GM19395 (cell line): ENCODE measurements at regions not wholly inside any gene's neighbourhood (a gene's known extent, or its start where the extent isn't known, plus 50 kb on each side); places are given as distances from the start of the nearest gene placed in this dataset.
"Not testable (repeated sequence)": the region's sequence is repeated elsewhere in the genome, so short reads cannot be mapped to it uniquely, and the experiment has no call there.

Experiments
- ATAC-seq: cut with Tn5 transposase; IDR thresholded peaks from one replicate; pipeline ENCODE4 v1.9.1; 2021; ENCODE audit warnings: mild to moderate bottlenecking, moderate library complexity; ENCODE audit not compliant: unreplicated experiment

DNA sequence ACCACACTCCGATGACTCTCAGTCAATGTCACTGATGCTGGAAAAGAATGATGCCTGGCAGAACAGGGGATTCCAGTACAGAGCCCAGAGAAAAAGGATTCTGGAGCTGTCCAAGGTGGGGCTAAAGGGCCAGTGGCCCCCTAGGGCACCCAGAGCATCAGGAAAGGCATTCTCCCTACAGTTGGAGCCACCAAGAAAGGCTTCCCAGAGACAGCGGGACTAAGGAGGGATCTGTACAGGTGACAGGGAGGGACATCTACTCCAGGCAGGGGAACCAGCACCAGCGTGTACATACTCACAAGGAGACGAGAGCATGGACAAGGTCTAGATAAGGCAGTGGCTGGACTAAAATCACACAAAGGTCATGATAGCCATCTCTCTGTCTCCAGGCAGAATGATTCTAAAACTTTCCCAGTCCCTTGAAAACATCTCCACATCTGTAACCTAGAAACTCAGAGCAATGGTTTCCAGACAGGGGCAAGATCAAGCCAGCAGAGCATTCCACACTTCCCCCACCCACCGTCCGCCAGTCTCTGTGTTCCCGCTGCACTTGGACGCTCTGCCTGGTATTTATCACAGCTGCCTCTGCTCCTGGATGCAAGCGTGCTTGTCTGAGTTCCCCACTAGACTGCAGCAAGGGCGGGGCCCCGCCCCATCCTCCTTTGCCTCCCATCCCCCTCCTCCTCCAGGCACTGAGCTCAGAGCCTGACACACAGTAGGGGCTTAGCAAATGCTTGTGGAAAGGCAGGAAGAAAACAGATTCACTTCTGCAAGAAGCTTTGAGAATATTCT is 111.6 kb upstream of the ZC3H12A start:
- ATAC-seq = no peak

DNA sequence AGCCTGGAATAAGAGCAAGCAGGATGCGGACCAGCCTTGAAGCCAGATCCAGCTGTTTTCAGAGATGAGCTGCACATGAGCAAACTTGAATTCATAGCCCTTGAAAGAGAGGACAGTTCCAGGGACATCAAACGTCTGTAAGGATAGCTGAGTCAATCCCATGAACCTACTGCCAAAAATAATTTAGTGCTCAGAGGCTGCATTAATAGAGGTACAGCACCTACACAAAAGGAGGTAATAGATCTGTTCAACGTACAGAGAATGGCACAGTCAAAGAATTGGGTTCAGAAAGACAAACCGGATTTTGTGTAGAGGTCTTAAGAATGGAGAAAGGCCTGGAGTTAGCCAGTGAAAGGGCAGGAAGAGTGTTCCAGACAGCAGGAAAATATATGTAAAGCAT is 110.8 kb upstream of the ZC3H12A start:
- no peak for ATAC-seq

- ATAC-seq = not testable (repeated sequence)
These were observed 105.6 kb upstream of the ZC3H12A start for GRCh38 chr1:37368665-37369315.

DNA sequence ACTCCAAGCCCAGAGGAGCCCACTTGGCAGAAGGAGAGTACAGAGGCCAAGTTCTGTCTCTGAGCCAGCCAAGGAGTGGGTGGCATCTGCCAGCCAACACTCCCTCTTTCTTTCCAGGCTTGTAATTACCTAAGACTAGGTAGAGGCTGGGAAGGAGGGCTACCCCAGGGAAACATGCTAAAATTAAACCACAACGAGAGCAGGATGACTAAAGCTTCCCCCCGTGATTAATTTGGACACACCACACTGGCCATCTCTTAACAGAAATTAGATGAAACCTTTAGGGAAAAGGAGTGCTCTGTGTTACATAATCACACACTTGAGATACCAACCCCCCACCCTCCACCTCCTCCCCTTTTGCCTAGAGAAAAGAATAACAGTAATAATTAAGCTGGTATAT is 102.1 kb upstream of the ZC3H12A start:
- no peak for ATAC-seq

- no peak for ATAC-seq
These were observed 101.7 kb upstream of the ZC3H12A start for GRCh38 chr1:37372711-37373110.

DNA sequence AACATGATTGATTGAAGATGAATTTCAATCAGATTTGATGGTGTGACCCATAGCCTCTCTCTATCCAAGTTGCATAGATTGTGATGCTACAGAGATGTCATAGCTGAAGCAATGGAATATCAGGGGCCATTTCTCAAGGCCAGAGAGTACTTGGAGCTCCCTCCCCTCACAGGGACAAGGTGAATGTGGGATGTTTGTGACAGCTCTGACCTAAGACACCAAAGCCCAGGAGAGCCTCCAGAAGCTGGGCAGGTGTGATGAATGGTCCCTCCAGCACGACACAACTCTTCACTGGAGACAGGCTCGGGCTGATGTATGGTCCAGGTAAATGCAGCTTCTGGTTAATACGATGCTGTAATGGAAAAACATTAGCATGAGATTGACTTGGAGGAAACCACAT is 101.0 kb upstream of the ZC3H12A start:
- ATAC-seq = no peak

DNA sequence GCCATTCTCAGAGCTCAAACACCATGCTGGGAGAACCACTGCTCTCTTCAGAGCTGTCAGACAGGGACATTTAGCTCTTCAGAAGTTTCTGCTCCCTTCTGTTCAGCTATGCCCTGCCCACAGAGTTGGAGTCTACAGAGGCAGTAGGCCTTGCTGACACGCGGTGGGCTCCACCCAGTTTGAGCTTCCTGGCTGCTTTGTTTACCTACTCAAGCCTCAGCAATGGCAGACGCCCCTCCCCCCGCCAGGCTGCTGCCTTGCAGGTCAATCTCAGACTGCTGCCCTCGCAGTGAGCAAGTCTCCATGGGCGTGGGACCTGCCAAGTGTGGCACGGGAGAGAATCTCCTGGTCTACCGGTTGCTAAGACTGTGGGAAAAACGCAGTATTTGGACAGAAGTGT is 93.8 kb upstream of the ZC3H12A start:
- not testable (repeated sequence) for ATAC-seq

DNA sequence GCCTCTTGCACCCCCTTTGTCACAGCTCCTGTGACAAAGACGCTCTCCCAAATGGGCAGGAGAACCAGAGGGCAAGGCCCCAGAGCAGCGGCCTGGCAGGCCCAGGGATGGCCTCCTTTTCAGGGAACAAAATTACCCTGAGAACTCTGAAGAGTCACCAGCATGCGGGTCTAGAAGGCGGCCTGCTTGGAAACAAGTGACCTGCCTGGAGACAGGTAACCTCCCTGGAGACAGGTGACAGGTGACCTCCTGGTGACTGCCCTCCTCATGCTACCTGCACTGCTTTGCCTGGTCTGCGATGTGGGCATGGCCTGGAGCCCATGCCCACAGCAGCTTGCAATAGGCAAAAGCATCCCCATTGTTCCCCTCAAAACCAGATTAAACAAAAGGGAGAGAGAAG is 86.5 kb upstream of the ZC3H12A start:
- ATAC-seq = no peak

- ATAC-seq = no peak
These were observed 85.1 kb upstream of the ZC3H12A start for GRCh38 chr1:37389327-37389726.

DNA sequence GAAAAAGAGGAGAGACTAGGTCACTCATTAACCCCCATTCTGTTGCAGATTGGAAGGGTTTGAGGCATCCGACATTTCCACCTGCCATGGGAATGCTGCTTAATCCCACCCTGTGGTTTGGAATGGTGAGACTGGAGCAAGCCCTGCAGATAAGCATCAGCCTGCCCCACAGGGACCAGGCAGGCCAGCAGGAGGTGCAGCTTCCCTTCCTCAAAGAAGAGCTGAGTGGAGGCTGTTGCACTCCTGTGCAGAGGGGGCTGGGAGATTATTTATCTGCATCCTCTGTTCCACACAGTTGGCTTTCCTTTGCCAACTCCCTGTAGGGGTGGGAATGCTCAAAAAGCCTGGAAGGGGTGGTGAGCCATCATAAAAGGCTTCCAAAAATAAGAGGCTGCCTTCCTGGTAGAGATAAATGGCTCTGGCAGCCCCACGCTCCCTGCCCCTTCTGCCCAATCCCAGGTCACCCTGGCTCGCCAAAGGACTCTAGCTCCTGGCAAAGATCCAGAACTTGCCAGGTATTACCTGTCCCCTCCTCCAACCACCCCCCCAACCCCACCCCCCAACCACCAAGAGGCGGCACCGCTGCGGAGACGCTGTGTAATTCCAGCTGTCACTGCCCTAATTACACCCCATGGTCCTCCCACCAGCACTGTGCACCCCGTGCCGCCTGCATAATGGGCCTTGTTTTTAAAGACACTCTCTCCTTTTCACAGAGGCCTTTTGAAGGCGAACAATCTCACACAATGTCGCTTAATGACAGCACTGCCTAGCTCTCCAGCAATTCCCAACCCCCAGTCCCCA is 83.0 kb upstream of the ZC3H12A start:
- no peak for ATAC-seq

GRCh38 chr1:37392051-37392450 is 82.3 kb upstream of the ZC3H12A start:
- ATAC-seq = no peak

GRCh38 chr1:37393173-37394120 is 80.9 kb upstream of the ZC3H12A start:
- no peak for ATAC-seq

DNA sequence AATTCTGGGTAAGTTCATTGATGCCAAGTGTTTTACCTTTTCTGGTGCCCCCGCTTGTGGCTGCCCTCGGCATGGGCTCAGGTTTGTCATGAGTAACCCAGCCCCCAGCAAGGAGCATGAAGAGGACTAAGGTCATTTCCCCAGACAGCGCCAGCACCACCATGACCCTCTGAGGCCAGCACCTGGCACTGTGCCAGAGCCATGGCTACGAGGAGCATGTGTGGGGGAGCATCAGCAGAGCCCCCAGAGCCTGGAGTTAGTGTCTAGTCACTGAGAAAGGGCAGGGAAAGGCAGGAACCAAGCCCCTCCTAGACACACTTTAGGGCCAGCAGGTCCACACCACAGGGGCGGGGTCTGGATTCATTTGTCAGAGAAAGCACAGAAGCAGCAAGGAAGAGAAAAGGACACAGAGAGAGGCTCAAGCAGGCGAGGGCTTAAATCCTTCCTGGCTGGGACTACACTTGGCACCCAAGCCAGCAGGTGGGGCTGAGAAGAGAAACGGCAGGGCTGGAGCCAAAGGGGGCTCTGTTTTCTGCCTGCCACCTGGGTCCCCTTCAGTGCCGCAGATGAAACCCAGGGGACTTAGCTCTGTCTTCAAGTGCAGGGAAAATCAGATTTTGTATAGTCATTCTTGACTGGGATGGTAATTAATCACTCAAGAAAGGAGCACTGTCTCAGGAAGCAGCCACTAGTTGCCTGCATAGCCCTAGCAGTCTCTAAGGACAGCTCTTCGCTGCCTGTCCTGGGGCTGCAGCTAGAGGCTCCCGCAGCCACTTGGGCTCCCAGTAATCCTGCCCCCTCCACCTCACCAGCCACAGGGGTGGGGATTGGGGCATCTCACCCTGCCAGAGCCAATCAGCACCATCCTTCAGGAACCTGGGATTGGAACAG is 79.6 kb upstream of the ZC3H12A start:
- ATAC-seq = no peak

GRCh38 chr1:37398096-37398495 is 76.3 kb upstream of the ZC3H12A start:
- no peak for ATAC-seq

DNA sequence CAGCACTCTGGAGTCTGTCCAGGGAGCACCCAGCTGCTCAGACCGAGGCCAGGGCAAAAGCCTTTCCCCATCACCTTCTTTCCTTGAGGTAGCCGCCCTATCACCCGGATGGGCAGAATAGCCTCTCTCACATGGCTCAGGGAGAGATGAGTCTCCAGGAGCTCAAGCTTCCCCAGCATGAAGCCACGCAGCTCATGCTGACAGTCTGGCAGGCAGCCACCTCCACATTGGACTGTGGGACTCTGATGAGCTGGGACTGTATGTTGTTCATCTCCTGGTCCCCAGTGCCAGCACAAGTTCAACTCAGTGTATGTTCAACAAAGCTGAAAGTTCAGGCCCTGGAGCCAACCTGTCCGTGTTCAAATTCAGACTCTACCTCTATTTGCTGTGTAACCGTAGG is 75.2 kb upstream of the ZC3H12A start:
- no peak for ATAC-seq

- ATAC-seq = no peak
These were observed 74.4 kb upstream of the ZC3H12A start for GRCh38 chr1:37399830-37400464.

- ATAC-seq = no peak
These were observed 73.7 kb upstream of the ZC3H12A start for GRCh38 chr1:37400466-37401225.

GRCh38 chr1:37403166-37403565 is 71.2 kb upstream of the ZC3H12A start:
- ATAC-seq = no peak
